AG09319 (cell line): ENCODE measurements at regions not wholly inside any gene's neighbourhood (a gene's known extent, or its start where the extent isn't known, plus 50 kb on each side); places are given as distances from the start of the nearest gene placed in this dataset.
"Not testable (repeated sequence)": the region's sequence is repeated elsewhere in the genome, so short reads cannot be mapped to it uniquely, and the experiment has no call there.

Experiments
- DNase-seq: peaks from one replicate; pipeline ENCODE4 v3.0.0-alpha.2; 2010; ENCODE audit warnings: low read depth; ENCODE audit errors: extremely low read depth
- CTCF ChIP-seq: IDR thresholded peaks from 2 replicates; pipeline ENCODE4 v1.5.1; 2011; ENCODE audit warnings: low read depth, mild to moderate bottlenecking, inconsistent platforms, low read length, moderate library complexity

- no peak for DNase-seq
- no peak for TF ChIP-seq CTCF
These were observed 114.3 kb upstream of the EMCN start for GRCh38 chr4:100632163-100632562.

GRCh38 chr4:100631281-100631968 is 113.6 kb upstream of the EMCN start:
- no peak for TF ChIP-seq CTCF

GRCh38 chr4:100630341-100630740 is 112.5 kb upstream of the EMCN start:
- TF ChIP-seq CTCF: no peak
- no peak for DNase-seq

More at GRCh38 chr4:100631281-100631968, 113.6 kb upstream of the EMCN start:
- no peak for DNase-seq

- no peak for TF ChIP-seq CTCF
- DNase-seq: no peak
These were observed 92.0 kb upstream of the EMCN start for GRCh38 chr4:100609810-100610209.

- DNase-seq: not testable (repeated sequence)
These were observed 90.8 kb upstream of the EMCN start for GRCh38 chr4:100608651-100609050.

- DNase-seq: no peak
- no peak for TF ChIP-seq CTCF
These were observed 87.3 kb upstream of the EMCN start for GRCh38 chr4:100605144-100605543.

GRCh38 chr4:100593935-100594334 is 76.1 kb upstream of the EMCN start:
- no peak for TF ChIP-seq CTCF
- DNase-seq: no peak
